Fibroblast of lung (primary cell): ENCODE measurements at regions not wholly inside any gene's neighbourhood (a gene's known extent, or its start where the extent isn't known, plus 50 kb on each side); places are given as distances from the start of the nearest gene placed in this dataset.

Source experiments
- DNase-seq, 2 donors: peaks; one replicate each; pipeline versions ENCODE4 v3.0.0 to v3.0.0-alpha.2; 2010; ENCODE audit warnings: low read depth in 2 of 2
- H2AFZ ChIP-seq: 2 replicates; pipeline ENCODE4 v1.5.1; 2012; ENCODE audit warnings: low read length, control low read depth, inconsistent platforms
- H3K27ac ChIP-seq: 2 replicates; pipeline ENCODE4 v1.5.1; 2011; ENCODE audit warnings: low read length, control low read depth; ENCODE audit not compliant: insufficient read depth
- H3K27me3 ChIP-seq: 2 replicates; pipeline ENCODE4 v1.5.1; 2011; ENCODE audit warnings: mild to moderate bottlenecking, low read length; ENCODE audit not compliant: control insufficient read depth, insufficient read depth
- H3K36me3 ChIP-seq: 2 replicates; pipeline ENCODE4 v1.5.1; 2011; ENCODE audit warnings: low read length; ENCODE audit not compliant: control insufficient read depth, insufficient read depth
- H3K4me1 ChIP-seq: 2 replicates; pipeline ENCODE4 v1.5.1; 2011; ENCODE audit warnings: low read length; ENCODE audit not compliant: control insufficient read depth, insufficient read depth; ENCODE audit errors: extremely low read depth
- H3K4me2 ChIP-seq: 2 replicates; pipeline ENCODE4 v1.5.1; 2011; ENCODE audit warnings: low read length, control low read depth; ENCODE audit not compliant: insufficient read depth; ENCODE audit errors: extremely low read depth
- H3K4me3 ChIP-seq, 4 experiments: fragments of 200-600 bp in 1 of 4; sonication (generic) in 1 of 4; replicated peaks in 1 of 4; 2 replicates each; pipeline ENCODE4 v1.5.1; 2011 to 2016; ENCODE audit warnings: low read length in 4 of 4, low read depth in 3 of 4, mild to moderate bottlenecking in 3 of 4, control low read depth in 2 of 4, inconsistent platforms in 1 of 4, mixed read lengths in 1 of 4; ENCODE audit not compliant: insufficient read depth in 1 of 4; ENCODE audit errors: control extremely low read depth in 1 of 4
- H3K79me2 ChIP-seq: 2 replicates; pipeline ENCODE4 v1.5.1; 2012; ENCODE audit warnings: mild to moderate bottlenecking, low read length, inconsistent platforms; ENCODE audit not compliant: control insufficient read depth, insufficient read depth
- H3K9ac ChIP-seq: 2 replicates; pipeline ENCODE4 v1.5.1; 2011; ENCODE audit warnings: mild to moderate bottlenecking, low read length, control low read depth; ENCODE audit not compliant: insufficient read depth
- H3K9me3 ChIP-seq: 2 replicates; pipeline ENCODE4 v1.5.1; 2012; ENCODE audit warnings: low read depth, low read length; ENCODE audit not compliant: control insufficient read depth, insufficient read depth
- H4K20me1 ChIP-seq: 2 replicates; pipeline ENCODE4 v1.5.1; 2011; ENCODE audit warnings: low read length; ENCODE audit not compliant: control insufficient read depth, insufficient read depth; ENCODE audit errors: extremely low read depth
- EZH2 ChIP-seq: IDR thresholded peaks from 2 replicates; pipeline ENCODE4 v1.5.1; 2012; ENCODE audit warnings: low read length, control low read depth, mild to moderate bottlenecking; ENCODE audit errors: missing control alignments
- TF ChIP-seq, protein P1 (sequence below), 2 donors: IDR thresholded peaks in 1 of 2; conservative IDR thresholded peaks in 1 of 2; 1 replicate in 1 of 2; 2 replicates in 1 of 2; pipeline ENCODE4 v1.5.1; 2011 to 2012; ENCODE audit warnings: low read length in 2 of 2, control low read depth in 1 of 2, inconsistent platforms in 1 of 2, low read depth in 1 of 2, mild to moderate bottlenecking in 1 of 2

- H3K27ac ChIP-seq, result no peak overlapping the region
- no peak for TF ChIP-seq EZH2
- TF ChIP-seq, protein P1, sequence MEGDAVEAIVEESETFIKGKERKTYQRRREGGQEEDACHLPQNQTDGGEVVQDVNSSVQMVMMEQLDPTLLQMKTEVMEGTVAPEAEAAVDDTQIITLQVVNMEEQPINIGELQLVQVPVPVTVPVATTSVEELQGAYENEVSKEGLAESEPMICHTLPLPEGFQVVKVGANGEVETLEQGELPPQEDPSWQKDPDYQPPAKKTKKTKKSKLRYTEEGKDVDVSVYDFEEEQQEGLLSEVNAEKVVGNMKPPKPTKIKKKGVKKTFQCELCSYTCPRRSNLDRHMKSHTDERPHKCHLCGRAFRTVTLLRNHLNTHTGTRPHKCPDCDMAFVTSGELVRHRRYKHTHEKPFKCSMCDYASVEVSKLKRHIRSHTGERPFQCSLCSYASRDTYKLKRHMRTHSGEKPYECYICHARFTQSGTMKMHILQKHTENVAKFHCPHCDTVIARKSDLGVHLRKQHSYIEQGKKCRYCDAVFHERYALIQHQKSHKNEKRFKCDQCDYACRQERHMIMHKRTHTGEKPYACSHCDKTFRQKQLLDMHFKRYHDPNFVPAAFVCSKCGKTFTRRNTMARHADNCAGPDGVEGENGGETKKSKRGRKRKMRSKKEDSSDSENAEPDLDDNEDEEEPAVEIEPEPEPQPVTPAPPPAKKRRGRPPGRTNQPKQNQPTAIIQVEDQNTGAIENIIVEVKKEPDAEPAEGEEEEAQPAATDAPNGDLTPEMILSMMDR (conservative IDR thresholded peaks at IDR 0.05 in 1 of 2, IDR thresholded peaks at IDR 0.05 in 1 of 2; ENCODE audit: low read depth in 1 of 2, low read length in 2 of 2), result no peak
- H4K20me1 ChIP-seq, result no peaks in the 10 kb centered on the region
- H3K4me2 ChIP-seq, result no peak overlapping the region
- H3K9ac ChIP-seq, result no peak overlapping the region
- H3K4me3 ChIP-seq, result no peak overlapping the region
- no peaks in the 10 kb centered on the region for H3K9me3 ChIP-seq
- no peaks in the 10 kb centered on the region for H3K36me3 ChIP-seq
- no peaks in the 10 kb centered on the region for H3K27me3 ChIP-seq
- H2AFZ ChIP-seq, result no peak overlapping the region
- H3K79me2 ChIP-seq, result no peaks in the 10 kb centered on the region
- DNase-seq, result peak in 1 of 2 donors; percentile 21
- H3K4me1 ChIP-seq, result no peaks in the 10 kb centered on the region
Measured at GRCh38 chr4:170979736-170980135, 833.5 kb upstream of the GALNTL6 start.

DNA sequence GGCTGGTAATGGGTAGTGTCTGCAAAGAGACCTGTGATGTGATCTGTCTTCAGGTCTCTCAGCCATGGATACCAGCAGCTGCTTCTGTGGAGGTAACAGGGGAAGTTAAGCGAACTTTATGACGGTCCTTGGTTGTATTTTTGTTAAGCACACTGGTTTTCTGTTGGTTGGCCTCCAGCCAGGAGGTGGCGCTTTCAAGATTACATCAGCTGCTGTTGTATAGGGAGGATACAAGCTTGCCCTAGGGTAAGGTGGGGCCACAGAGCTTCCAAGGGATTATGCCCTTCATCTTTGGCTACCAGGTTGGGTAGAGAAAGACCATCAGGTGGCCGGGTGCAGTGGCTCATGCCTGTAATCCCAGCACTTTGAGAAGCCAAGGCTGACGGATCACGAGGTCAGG lies 834.2 kb upstream of the GALNTL6 start:
- Histone ChIP-seq H2AFZ (no peak overlapping the region), H3K9ac (no peak overlapping the region), H3K4me1 (no peaks in the 10 kb centered on the region), H3K27ac (no peak overlapping the region), H3K4me2 (no peak overlapping the region), H3K36me3 (no peaks in the 10 kb centered on the region), H3K9me3 (no peaks in the 10 kb centered on the region), H3K79me2 (no peaks in the 10 kb centered on the region), H3K4me3 (no peak overlapping the region), H4K20me1 (no peaks in the 10 kb centered on the region), H3K27me3 (no peaks in the 10 kb centered on the region)
- TF ChIP-seq, protein P1 (conservative IDR thresholded peaks at IDR 0.05 in 1 of 2, IDR thresholded peaks at IDR 0.05 in 1 of 2; ENCODE audit: low read depth in 1 of 2, low read length in 2 of 2), result no peak
- DNase-seq, result no peak

DNA sequence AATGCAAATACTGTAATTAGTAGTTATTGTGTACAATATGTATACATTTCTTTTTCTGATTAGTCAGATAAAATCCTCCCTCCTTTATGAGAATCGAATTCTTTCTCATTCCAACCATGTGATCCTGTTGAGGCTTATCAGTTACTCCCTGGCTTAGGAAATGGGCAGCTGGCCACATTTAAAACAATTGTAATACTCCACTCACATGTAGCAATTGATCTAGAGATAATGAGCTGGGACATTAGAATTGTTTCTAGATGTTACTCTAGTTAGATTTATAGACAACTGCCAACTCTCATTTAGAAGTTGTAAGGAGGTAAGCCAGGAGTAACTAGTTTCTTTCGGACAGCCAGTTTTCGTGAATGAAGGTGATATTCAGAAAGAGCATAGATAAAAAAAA lies 859.3 kb upstream of the AADAT start:
- DNase-seq, result no peak

More for the DNA sequence above, 859.3 kb upstream of the AADAT start:
- no peaks in the 10 kb centered on the region for H3K79me2 ChIP-seq
- H3K4me3 ChIP-seq, result no peak overlapping the region
- H3K27ac ChIP-seq, result no peak overlapping the region
- no peaks in the 10 kb centered on the region for H3K4me1 ChIP-seq
- no peak overlapping the region for H3K4me2 ChIP-seq
- no peaks in the 10 kb centered on the region for H3K36me3 ChIP-seq
- no peaks in the 10 kb centered on the region for H3K27me3 ChIP-seq
- H3K9ac ChIP-seq, result no peak overlapping the region
- H3K9me3 ChIP-seq, result no peaks in the 10 kb centered on the region
- no peaks in the 10 kb centered on the region for H4K20me1 ChIP-seq
- H2AFZ ChIP-seq, result no peak overlapping the region
- TF ChIP-seq EZH2, result no peak
- TF ChIP-seq, protein P1 (conservative IDR thresholded peaks at IDR 0.05 in 1 of 2, IDR thresholded peaks at IDR 0.05 in 1 of 2; ENCODE audit: low read depth in 1 of 2, low read length in 2 of 2), result no peak
